Kidney (tissue), 13 donors: ENCODE measurements at regions not wholly inside any gene's neighbourhood (a gene's known extent, or its start where the extent isn't known, plus 50 kb on each side); places are given as distances from the start of the nearest gene placed in this dataset.

Source experiments
- DNase-seq, 5 donors: peaks; one replicate each; pipeline ENCODE4 v3.0.0-alpha.2; 2013 to 2020
- FAIRE-seq: peaks from 2 replicates; lab custom pipeline; 2012; peaks lifted over from hg19 to GRCh38; lab: Jason Lieb, UNC
- H3K27ac ChIP-seq, 2 donors: one replicate each; pipeline ENCODE4 v1.7.0; 2013; ENCODE audit warnings: low read depth in 2 of 2, low read length in 2 of 2, inconsistent platforms in 1 of 2
- H3K27me3 ChIP-seq: one replicate; pipeline ENCODE4 v1.7.1; 2013; ENCODE audit warnings: low read length, inconsistent platforms; ENCODE audit not compliant: control insufficient read depth, insufficient read depth
- H3K36me3 ChIP-seq, 3 donors: one replicate each; pipeline versions ENCODE4 v1.7.0 to v1.7.1; 2013; ENCODE audit warnings: low read length in 3 of 3, control low read depth in 1 of 3, inconsistent platforms in 1 of 3; ENCODE audit not compliant: insufficient read depth in 3 of 3, control insufficient read depth in 2 of 3
- H3K4me1 ChIP-seq, 3 donors: one replicate each; pipeline versions ENCODE4 v1.7.0 to v1.7.1; 2013; ENCODE audit warnings: low read length in 3 of 3, inconsistent platforms in 1 of 3, low read depth in 1 of 3; ENCODE audit not compliant: control insufficient read depth in 2 of 3, insufficient read depth in 2 of 3
- H3K4me3 ChIP-seq, 3 donors: one replicate each; pipeline versions ENCODE4 v1.7.0 to v1.8.1; 2013; ENCODE audit warnings: low read length in 3 of 3, control low read depth in 1 of 3, inconsistent platforms in 1 of 3
- H3K9ac ChIP-seq, 3 donors: one replicate each; pipeline versions ENCODE4 v1.7.0 to v1.7.1; 2013; ENCODE audit warnings: low read length in 3 of 3, control low read depth in 1 of 3, inconsistent platforms in 1 of 3
- H3K9me3 ChIP-seq, 3 donors: one replicate each; pipeline versions ENCODE4 v1.7.0 to v1.7.1; 2013; ENCODE audit warnings: low read length in 3 of 3, control low read depth in 1 of 3, inconsistent platforms in 1 of 3; ENCODE audit not compliant: control insufficient read depth in 2 of 3, insufficient read depth in 1 of 3
- intact Hi-C: fragments of 100-400 bp; cut with DNase I; formaldehyde crosslinking; loops from one replicate; pipeline ENCODE4 v1.11.1; 2022
- TF ChIP-seq, protein P1 (sequence below): IDR thresholded peaks from 3 replicates; pipeline ENCODE4 v1.5.1; 2012; ENCODE audit warnings: mild to moderate bottlenecking, moderate library complexity, borderline replicate concordance; ENCODE audit not compliant: insufficient read depth; ENCODE audit errors: extremely low read depth
- donor health status: control.
- donor health status: control.
- donor health status: control.
- donor health status: control.
- donor health status: control.
- donor health status: DM: yes; HTN: yes; CAD: no.
- donor health status: Normal renal cell carcinoma (clear cell type).

DNA sequence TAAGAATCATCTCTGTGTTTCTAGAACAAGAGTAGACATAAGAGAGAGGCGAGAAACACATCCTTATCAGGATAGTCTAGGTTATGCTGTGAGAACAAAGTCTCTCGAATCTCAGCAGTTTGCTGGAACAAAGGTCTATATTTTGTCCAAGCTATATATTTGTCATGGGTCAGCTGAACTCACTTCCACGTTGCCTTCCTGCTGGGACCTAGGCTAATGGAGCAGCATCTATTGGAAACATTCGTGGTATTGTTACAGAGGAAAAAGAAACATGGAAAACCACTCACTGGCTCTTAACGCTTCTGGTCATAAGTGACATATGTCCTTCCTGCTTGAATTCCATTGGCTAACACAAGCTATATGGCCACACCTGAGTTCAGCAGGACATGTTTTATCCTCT lies 112.6 kb upstream of the DYRK2 start:
- Histone ChIP-seq H3K4me1 (no peaks in the 10 kb centered on the region), H3K36me3 (no peaks in the 10 kb centered on the region), H3K4me3 (no peak overlapping the region), H3K27me3 (no peaks in the 10 kb centered on the region), H3K9ac (no peak overlapping the region), H3K9me3 (no peaks in the 10 kb centered on the region), H3K27ac (no peak overlapping the region)
- no peak for DNase-seq
- intact Hi-C loops: no loop called here
- TF ChIP-seq, protein P1, sequence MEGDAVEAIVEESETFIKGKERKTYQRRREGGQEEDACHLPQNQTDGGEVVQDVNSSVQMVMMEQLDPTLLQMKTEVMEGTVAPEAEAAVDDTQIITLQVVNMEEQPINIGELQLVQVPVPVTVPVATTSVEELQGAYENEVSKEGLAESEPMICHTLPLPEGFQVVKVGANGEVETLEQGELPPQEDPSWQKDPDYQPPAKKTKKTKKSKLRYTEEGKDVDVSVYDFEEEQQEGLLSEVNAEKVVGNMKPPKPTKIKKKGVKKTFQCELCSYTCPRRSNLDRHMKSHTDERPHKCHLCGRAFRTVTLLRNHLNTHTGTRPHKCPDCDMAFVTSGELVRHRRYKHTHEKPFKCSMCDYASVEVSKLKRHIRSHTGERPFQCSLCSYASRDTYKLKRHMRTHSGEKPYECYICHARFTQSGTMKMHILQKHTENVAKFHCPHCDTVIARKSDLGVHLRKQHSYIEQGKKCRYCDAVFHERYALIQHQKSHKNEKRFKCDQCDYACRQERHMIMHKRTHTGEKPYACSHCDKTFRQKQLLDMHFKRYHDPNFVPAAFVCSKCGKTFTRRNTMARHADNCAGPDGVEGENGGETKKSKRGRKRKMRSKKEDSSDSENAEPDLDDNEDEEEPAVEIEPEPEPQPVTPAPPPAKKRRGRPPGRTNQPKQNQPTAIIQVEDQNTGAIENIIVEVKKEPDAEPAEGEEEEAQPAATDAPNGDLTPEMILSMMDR: no peak
- no peak for FAIRE-seq

- Histone ChIP-seq H3K27ac (no peak overlapping the region), H3K4me1 (no peaks in the 10 kb centered on the region), H3K36me3 (no peaks in the 10 kb centered on the region), H3K27me3 (no peaks in the 10 kb centered on the region), H3K9ac (no peak overlapping the region), H3K4me3 (no peak overlapping the region), H3K9me3 (no peaks in the 10 kb centered on the region)
- FAIRE-seq: no peak
- TF ChIP-seq, protein P1: no peak
- intact Hi-C loops: no loop called here
- no peak for DNase-seq
Measured at GRCh38 chr12:67539329-67539728, 109.2 kb upstream of the DYRK2 start.

- intact Hi-C loops: no loop called here
- FAIRE-seq: no peak
- TF ChIP-seq, protein P1: no peak
Measured at GRCh38 chr12:67539946-67540345, 108.6 kb upstream of the DYRK2 start.

GRCh38 chr12:67540920-67541624 lies 107.5 kb upstream of the DYRK2 start:
- H3K9ac ChIP-seq: no peak overlapping the region
- TF ChIP-seq, protein P1: no peak
- no peak overlapping the region for H3K27ac ChIP-seq
- DNase-seq (no peak), FAIRE-seq (no peak)
- H3K9me3 ChIP-seq: no peaks in the 10 kb centered on the region
- intact Hi-C loops: no loop called here
- H3K4me1 ChIP-seq: no peaks in the 10 kb centered on the region
- H3K36me3 ChIP-seq: no peaks in the 10 kb centered on the region
- no peaks in the 10 kb centered on the region for H3K27me3 ChIP-seq
- no peak overlapping the region for H3K4me3 ChIP-seq

More at GRCh38 chr12:67539946-67540345, 108.6 kb upstream of the DYRK2 start:
- Histone ChIP-seq H3K36me3 (no peaks in the 10 kb centered on the region), H3K9ac (no peak overlapping the region), H3K9me3 (no peaks in the 10 kb centered on the region), H3K4me3 (no peak overlapping the region), H3K4me1 (no peaks in the 10 kb centered on the region), H3K27ac (no peak overlapping the region), H3K27me3 (no peaks in the 10 kb centered on the region)
- no peak for DNase-seq
